GM23338 (cell line): ENCODE measurements at regions not wholly inside any gene's neighbourhood (a gene's known extent, or its start where the extent isn't known, plus 50 kb on each side); places are given as distances from the start of the nearest gene placed in this dataset.

ENCODE experiments used
- ATAC-seq: fragments of 200-7000 bp; cut with Tn5 transposase; 3 replicates; pipeline ENCODE4 v1.9.1; 2020
- DNase-seq: peaks from one replicate; pipeline ENCODE4 v3.0.0-alpha.2; 2015; ENCODE audit warnings: low spot score
- H2AFZ ChIP-seq: fragments of 200-600 bp; sonication (generic); 2 replicates; pipeline ENCODE4 v1.8.0; 2016; ENCODE audit warnings: antibody characterized with exemption, mild to moderate bottlenecking, moderate library complexity
- H3F3A ChIP-seq: fragments of 200-600 bp; sonication (generic); replicated peaks from 2 replicates; pipeline ENCODE4 v1.8.0; 2017; ENCODE audit warnings: antibody characterized with exemption, mixed run types, low read depth
- H3K27ac ChIP-seq: fragments of 200-600 bp; sonication (generic); 2 replicates; pipeline ENCODE4 v1.6.1; 2016; ENCODE audit warnings: low read depth
- H3K27me3 ChIP-seq: fragments of 200-600 bp; sonication (generic); 2 replicates; pipeline ENCODE4 v1.8.0; 2016; ENCODE audit warnings: mild to moderate bottlenecking, mixed run types, moderate library complexity; ENCODE audit not compliant: insufficient read depth
- H3K36me3 ChIP-seq: fragments of 200-600 bp; sonication (generic); 2 replicates; pipeline ENCODE4 v1.8.0; 2016; ENCODE audit warnings: mild to moderate bottlenecking; ENCODE audit not compliant: insufficient read depth
- H3K4me1 ChIP-seq: fragments of 200-600 bp; sonication (generic); 2 replicates; pipeline ENCODE4 v1.8.0; 2016; ENCODE audit warnings: mild to moderate bottlenecking, moderate library complexity; ENCODE audit not compliant: insufficient read depth
- H3K4me2 ChIP-seq: fragments of 200-600 bp; sonication (generic); 2 replicates; pipeline ENCODE4 v1.7.1; 2017; ENCODE audit warnings: mixed run types
- H3K4me3 ChIP-seq: fragments of 200-600 bp; sonication (generic); 2 replicates; pipeline ENCODE4 v1.6.1; 2016; ENCODE audit warnings: mixed run types
- H3K79me2 ChIP-seq: fragments of 200-600 bp; sonication (generic); replicated peaks from 2 replicates; pipeline ENCODE4 v1.8.0; 2017; ENCODE audit warnings: mild to moderate bottlenecking; ENCODE audit not compliant: insufficient read depth
- H3K9me2 ChIP-seq: fragments of 200-600 bp; sonication (generic); 2 replicates; pipeline ENCODE4 v1.8.0; 2017; ENCODE audit not compliant: insufficient read depth
- H4K20me1 ChIP-seq: fragments of 200-600 bp; sonication (generic); replicated peaks from 2 replicates; pipeline ENCODE4 v1.8.0; 2017; ENCODE audit warnings: mild to moderate bottlenecking; ENCODE audit not compliant: insufficient read depth
- H3K27ac Mint-ChIP-seq: 2 replicates; pipeline ENCODE4 v1.8.0; 2020; ENCODE audit warnings: inconsistent platforms, mild to moderate bottlenecking, moderate library complexity, mixed read lengths
- H3K27me3 Mint-ChIP-seq: 3 replicates; pipeline ENCODE4 v1.8.0; 2022; ENCODE audit warnings: low read depth, mild to moderate bottlenecking, moderate library complexity, mixed read lengths, inconsistent platforms; ENCODE audit not compliant: insufficient read depth, poor library complexity
- H3K36me3 Mint-ChIP-seq: 3 replicates; pipeline ENCODE4 v1.8.0; 2021; ENCODE audit warnings: low read depth, mild to moderate bottlenecking, inconsistent platforms, moderate library complexity, mixed read lengths
- H3K4me1 Mint-ChIP-seq: 3 replicates; pipeline ENCODE4 v1.8.0; 2020; ENCODE audit warnings: mild to moderate bottlenecking, inconsistent platforms, mixed read lengths
- H3K4me3 Mint-ChIP-seq: 3 replicates; pipeline ENCODE4 v1.8.0; 2021; ENCODE audit warnings: moderate library complexity, mild to moderate bottlenecking, inconsistent platforms, mixed read lengths
- H3K9me3 Mint-ChIP-seq: 3 replicates; pipeline ENCODE4 v1.8.0; 2020; ENCODE audit warnings: moderate library complexity, mild to moderate bottlenecking, inconsistent platforms, mixed read lengths
- CREB1 ChIP-seq: fragments of 250-450 bp; sonication (Bioruptor Pico); IDR thresholded peaks from 2 replicates; pipeline ENCODE4 v1.5.0; 2020; ENCODE audit warnings: low read depth, mild to moderate bottlenecking, moderate library complexity
- CTCF ChIP-seq, 2 experiments: fragments of 200-600 bp in 1 of 2; sonication (generic) in 1 of 2; conservative IDR thresholded peaks; 2 replicates each; pipeline versions ENCODE4 v1.5.1 to v1.6.1; 2016 to 2017; ENCODE audit warnings: antibody characterized with exemption in 2 of 2, low read depth in 2 of 2, mild to moderate bottlenecking in 2 of 2, moderate library complexity in 1 of 2
- ETS1 ChIP-seq: IDR thresholded peaks from 2 replicates; pipeline ENCODE4 v1.6.1; 2016; ENCODE audit warnings: antibody characterized with exemption
- JUNB ChIP-seq: IDR thresholded peaks from one replicate; pipeline ENCODE4 v1.6.1; 2016; ENCODE audit warnings: antibody characterized with exemption; ENCODE audit not compliant: unreplicated experiment
- NANOG ChIP-seq: IDR thresholded peaks from 2 replicates; pipeline ENCODE4 v1.6.1; 2016; ENCODE audit warnings: antibody characterized with exemption, borderline replicate concordance
- ZNF331 ChIP-seq: fragments of 250-450 bp; sonication (Bioruptor Pico); IDR thresholded peaks from 2 replicates; pipeline ENCODE4 v1.5.0; 2020; ENCODE audit warnings: low read depth, mild to moderate bottlenecking, moderate library complexity

- Histone ChIP-seq H2AFZ (no peak overlapping the region), H3K4me3 (no peak overlapping the region), H3K4me1 (no peaks in the 10 kb centered on the region), H4K20me1 (no peaks in the 10 kb centered on the region), H3K36me3 (no peaks in the 10 kb centered on the region), H3K27ac (no peak overlapping the region), H3K79me2 (no peaks in the 10 kb centered on the region), H3K9me2 (peaks cover 6% of the 10 kb centered on the region; the same call in 1 of the 2 replicates), H3K27me3 (no peaks in the 10 kb centered on the region), H3F3A (no peaks in the 10 kb centered on the region), H3K4me2 (no peak overlapping the region)
- ATAC-seq (no peak), DNase-seq (no peak)
- no peaks in the 10 kb centered on the region for H3K9me3 Mint-ChIP-seq
- no peak overlapping the region for H3K27ac Mint-ChIP-seq
- H3K4me3 Mint-ChIP-seq = no peak overlapping the region
- no peaks in the 10 kb centered on the region for H3K4me1 Mint-ChIP-seq
- no peaks in the 10 kb centered on the region for H3K27me3 Mint-ChIP-seq
- H3K36me3 Mint-ChIP-seq = no peaks in the 10 kb centered on the region
- no peak for TF ChIP-seq CREB1 (CRISPR knock-in tag)
- TF ChIP-seq JUNB = no peak
Measured at GRCh38 chr9:79115176-79115575, 456.6 kb upstream of the TLE4 start.

DNA sequence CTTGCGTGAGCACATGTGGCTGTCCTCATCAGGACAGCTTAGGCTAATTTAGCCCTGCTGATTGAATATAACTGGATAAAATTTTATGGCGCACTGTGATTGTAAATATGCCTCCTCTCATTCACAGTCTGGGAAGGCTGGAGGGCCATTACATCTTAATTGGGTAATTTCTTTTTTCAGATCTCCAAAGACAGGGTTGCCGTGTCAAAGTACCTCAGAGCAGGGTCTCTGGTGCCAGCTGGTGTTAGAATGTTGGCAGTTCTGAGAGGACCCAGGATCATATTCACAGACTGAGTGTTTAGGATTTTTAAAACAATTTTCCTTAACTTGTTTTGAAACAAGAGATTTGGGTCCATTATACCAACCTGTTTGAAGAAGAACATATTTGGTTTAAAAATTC, 455.7 kb upstream of the TLE4 start:
- Mint-ChIP-seq H3K27ac (no peak overlapping the region), H3K27me3 (no peaks in the 10 kb centered on the region), H3K36me3 (no peaks in the 10 kb centered on the region), H3K9me3 (no peaks in the 10 kb centered on the region), H3K4me1 (no peaks in the 10 kb centered on the region), H3K4me3 (no peak overlapping the region)
- DNase-seq = no peak
- no peak for ATAC-seq
- Histone ChIP-seq H3K4me3 (no peak overlapping the region), H3K27me3 (no peaks in the 10 kb centered on the region), H3K27ac (no peak overlapping the region), H3K4me2 (no peak overlapping the region), H3K9me2 (peaks cover 6% of the 10 kb centered on the region; the same call in 1 of the 2 replicates), H3K4me1 (no peaks in the 10 kb centered on the region), H3K79me2 (no peaks in the 10 kb centered on the region), H3K36me3 (no peaks in the 10 kb centered on the region), H4K20me1 (no peaks in the 10 kb centered on the region), H3F3A (no peaks in the 10 kb centered on the region), H2AFZ (no peak overlapping the region)
- TF ChIP-seq CREB1 (CRISPR knock-in tag) (no peak), NANOG (no peak), CTCF (conservative IDR thresholded peaks at IDR 0.05; ENCODE audit: low read depth in 2 of 2) (0 out of 4 replicates have a peak, but pooled peaks of 1 of the 2 experiments have one; percentile 20), ZNF331 (CRISPR knock-in tag) (no peak)

DNA sequence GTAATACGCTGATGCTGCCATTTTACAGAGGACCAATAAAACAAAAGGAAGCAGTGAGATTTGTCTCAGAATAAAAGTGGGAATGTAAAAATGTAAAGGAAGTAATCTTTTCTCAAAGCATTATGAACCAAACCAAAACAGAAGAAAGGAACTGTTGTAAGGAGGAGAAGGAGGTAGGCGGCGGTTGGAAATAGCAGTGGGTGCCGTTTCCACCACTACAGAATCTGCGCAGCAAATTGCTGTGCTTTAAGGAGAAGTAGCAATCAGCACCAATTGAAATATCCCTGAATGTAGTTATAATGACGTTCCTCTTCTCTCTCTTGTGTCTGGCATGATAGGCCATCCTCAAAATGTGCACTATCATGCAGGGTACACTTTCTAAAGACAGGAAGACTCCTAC, 455.1 kb upstream of the TLE4 start:
- ATAC-seq = no peak
- Mint-ChIP-seq H3K4me3 (no peak overlapping the region), H3K9me3 (no peaks in the 10 kb centered on the region), H3K27ac (no peak overlapping the region), H3K27me3 (no peaks in the 10 kb centered on the region), H3K4me1 (no peaks in the 10 kb centered on the region), H3K36me3 (no peaks in the 10 kb centered on the region)
- no peak overlapping the region for H3K4me3 ChIP-seq
- no peak for DNase-seq
- peaks cover 8% of the 10 kb centered on the region; the same call in 1 of the 2 replicates for H3K9me2 ChIP-seq
- H3F3A ChIP-seq = no peaks in the 10 kb centered on the region
- H3K4me2 ChIP-seq = no peak overlapping the region
- H3K4me1 ChIP-seq = no peaks in the 10 kb centered on the region
- H3K79me2 ChIP-seq = no peaks in the 10 kb centered on the region
- H2AFZ ChIP-seq = no peak overlapping the region
- H3K27ac ChIP-seq = no peak overlapping the region
- no peaks in the 10 kb centered on the region for H3K27me3 ChIP-seq
- H3K36me3 ChIP-seq = no peaks in the 10 kb centered on the region
- no peaks in the 10 kb centered on the region for H4K20me1 ChIP-seq
- TF ChIP-seq NANOG (no peak), CTCF (conservative IDR thresholded peaks at IDR 0.05; ENCODE audit: low read depth in 2 of 2) (no peak), ZNF331 (CRISPR knock-in tag) (no peak), ETS1 (no peak)
